22Rv1 (cell line): ENCODE measurements at regions not wholly inside any gene's neighbourhood (a gene's known extent, or its start where the extent isn't known, plus 50 kb on each side); places are given as distances from the start of the nearest gene placed in this dataset.

Source experiments
- CTCF ChIP-seq: fragments of 450-650 bp; IDR thresholded peaks from 2 replicates; pipeline ENCODE4 v1.5.1; 2017; ENCODE audit warnings: mild to moderate bottlenecking
- ZFX ChIP-seq: fragments of 450-650 bp; IDR thresholded peaks from 2 replicates; pipeline ENCODE4 v1.6.1; 2017; ENCODE audit warnings: antibody characterized with exemption, borderline replicate concordance

- TF ChIP-seq CTCF (no peak), ZFX (no peak)
Measured at GRCh38 chr13:73672492-73672891, 461.7 kb downstream of the KLF12 start.
